ENCODE measurements at regions not wholly inside any gene's neighbourhood (a gene's known extent, or its start where the extent isn't known, plus 50 kb on each side); places are given as distances from the start of the nearest gene placed in this dataset.
"Not testable (repeated sequence)": the region's sequence is repeated elsewhere in the genome, so short reads cannot be mapped to it uniquely, and the experiment has no call there.

- no peak overlapping the region for H3K27ac ChIP-seq
- TF ChIP-seq HDAC2 (IDR thresholded peaks at IDR 0.05) (no peak), PHF8 (IDR thresholded peaks at IDR 0.05; ENCODE audit: borderline replicate concordance, low read depth) (no peak)
- no peak for FAIRE-seq
- H3K9me3 ChIP-seq, result no peaks in the 10 kb centered on the region
- CTCF ChIA-PET, result no interaction called here
- DNase-seq (ENCODE audit: low read depth in 1 of 2, low spot score in 1 of 2), result no peak
- 60% methylated on average over 5 of the region's 6 CpGs for WGBS (ENCODE audit: missing lambda C conversion rate)
- no peak overlapping the region for H3K4me2 ChIP-seq
- no peak for ATAC-seq
- H3K4me3 ChIP-seq, result no peak overlapping the region
- POLR2A ChIA-PET, result no interaction called here
- H3K4me1 ChIP-seq, result no peaks in the 10 kb centered on the region
Observed at GRCh38 chr6:167689751-167690150, 137.0 kb upstream of the AFDN start.

GRCh38 chr6:167690167-167690922 is 136.4 kb upstream of the AFDN start:
- POLR2A ChIA-PET; ATAC-seq; H3K4me1 ChIP-seq; H3K4me3 ChIP-seq; CTCF ChIA-PET; H3K9me3 ChIP-seq; H3K27ac ChIP-seq; FAIRE-seq; H3K4me2 ChIP-seq; DNase-seq (ENCODE audit: low read depth in 1 of 2, low spot score in 1 of 2): not testable (repeated sequence)
- WGBS (ENCODE audit: missing lambda C conversion rate), result 82% methylated on average over 14 of the region's 14 CpGs

- POLR2A ChIA-PET, result no interaction called here
- H3K9me3 ChIP-seq, result no peaks in the 10 kb centered on the region
- no peaks in the 10 kb centered on the region for H3K4me1 ChIP-seq
- DNase-seq (ENCODE audit: low read depth in 1 of 2, low spot score in 1 of 2) (no peak), ATAC-seq (no peak), FAIRE-seq (no peak)
- no peak overlapping the region for H3K4me3 ChIP-seq
- CTCF ChIA-PET, result no interaction called here
- 56% methylated on average over 6 of the region's 6 CpGs for WGBS (ENCODE audit: missing lambda C conversion rate)
- no peak overlapping the region for H3K27ac ChIP-seq
- no peak for TF ChIP-seq NR3C1 (IDR thresholded peaks at IDR 0.05)
- no peak for TF ChIP-seq CEBPB (IDR thresholded peaks at IDR 0.05)
- TF ChIP-seq ZNF302 (CRISPR knock-in tag; IDR thresholded peaks at IDR 0.05), result no peak
- TF ChIP-seq ELK1 (IDR thresholded peaks at IDR 0.05; ENCODE audit: low read depth, low read length), result no peak
- no peak for TF ChIP-seq EHMT2 (IDR thresholded peaks at IDR 0.05; ENCODE audit: low read depth)
- TF ChIP-seq FOSL2 (IDR thresholded peaks at IDR 0.05), result no peak
- TF ChIP-seq FOSL2 (CRISPR knock-in tag; IDR thresholded peaks at IDR 0.05), result no peak
- TF ChIP-seq RNF2 (IDR thresholded peaks at IDR 0.05; ENCODE audit: borderline replicate concordance, low read depth), result no peak
- TF ChIP-seq SREBF2 (IDR thresholded peaks at IDR 0.05), result no peak
- TF ChIP-seq EHF (CRISPR knock-in tag; IDR thresholded peaks at IDR 0.05), result no peak
- TF ChIP-seq TP53 (CRISPR knock-in tag; IDR thresholded peaks at IDR 0.05), result no peak
- TF ChIP-seq PHF8 (IDR thresholded peaks at IDR 0.05; ENCODE audit: borderline replicate concordance, low read depth), result no peak
- no peak for TF ChIP-seq POLR2A (IDR thresholded peaks at IDR 0.05; ENCODE audit: low read length)
- no peak for TF ChIP-seq CHD2 (IDR thresholded peaks at IDR 0.05; ENCODE audit: low read length, partially characterized antibody)
- TF ChIP-seq HMGXB4 (CRISPR knock-in tag; IDR thresholded peaks at IDR 0.05; ENCODE audit: borderline replicate concordance), result no peak
- H3K4me2 ChIP-seq, result no peak overlapping the region
Observed at GRCh38 chr6:167690931-167691330, 135.8 kb upstream of the AFDN start.

- H3K4me2 ChIP-seq, result no peak overlapping the region
- ChIA-PET CTCF (no interaction called here), POLR2A (no interaction called here)
- TF ChIP-seq RNF2 (IDR thresholded peaks at IDR 0.05; ENCODE audit: borderline replicate concordance, low read depth) (no peak), EP300 (IDR thresholded peaks at IDR 0.05) (no peak), CBX2 (IDR thresholded peaks at IDR 0.05; ENCODE audit: borderline replicate concordance, low read depth) (no peak), BCL3 (IDR thresholded peaks at IDR 0.05) (no peak), ELK1 (IDR thresholded peaks at IDR 0.05; ENCODE audit: low read depth, low read length) (no peak), KDM1A (IDR thresholded peaks at IDR 0.05; ENCODE audit: low read depth) (no peak), MAX (IDR thresholded peaks at IDR 0.05) (no peak), EHF (CRISPR knock-in tag; IDR thresholded peaks at IDR 0.05) (no peak)
- no peak overlapping the region for H3K4me3 ChIP-seq
- WGBS (ENCODE audit: missing lambda C conversion rate), result 78% methylated on average over 12 of the region's 13 CpGs
- DNase-seq (ENCODE audit: low read depth in 1 of 2, low spot score in 1 of 2) (no peak), ATAC-seq (no peak), FAIRE-seq (no peak)
- H3K4me1 ChIP-seq, result no peaks in the 10 kb centered on the region
- H3K9me3 ChIP-seq, result no peaks in the 10 kb centered on the region
- no peak overlapping the region for H3K27ac ChIP-seq
Observed at GRCh38 chr6:167691533-167692312, 135.0 kb upstream of the AFDN start.

GRCh38 chr6:167693478-167693877 is 133.2 kb upstream of the AFDN start:
- not testable (repeated sequence) for H3K27ac ChIP-seq

More at GRCh38 chr6:167693478-167693877, 133.2 kb upstream of the AFDN start:
- FAIRE-seq; DNase-seq (ENCODE audit: low read depth in 1 of 2, low spot score in 1 of 2); POLR2A ChIA-PET; H3K4me2 ChIP-seq; CTCF ChIA-PET; H3K4me3 ChIP-seq; H3K9me3 ChIP-seq; H3K4me1 ChIP-seq; ATAC-seq: not testable (repeated sequence)
- 55% methylated on average over 8 of the region's 8 CpGs for WGBS (ENCODE audit: missing lambda C conversion rate)
